ENCODE measurements at regions not wholly inside any gene's neighbourhood (a gene's known extent, or its start where the extent isn't known, plus 50 kb on each side); places are given as distances from the start of the nearest gene placed in this dataset.
"Not testable (repeated sequence)": the region's sequence is repeated elsewhere in the genome, so short reads cannot be mapped to it uniquely, and the experiment has no call there.

DNA sequence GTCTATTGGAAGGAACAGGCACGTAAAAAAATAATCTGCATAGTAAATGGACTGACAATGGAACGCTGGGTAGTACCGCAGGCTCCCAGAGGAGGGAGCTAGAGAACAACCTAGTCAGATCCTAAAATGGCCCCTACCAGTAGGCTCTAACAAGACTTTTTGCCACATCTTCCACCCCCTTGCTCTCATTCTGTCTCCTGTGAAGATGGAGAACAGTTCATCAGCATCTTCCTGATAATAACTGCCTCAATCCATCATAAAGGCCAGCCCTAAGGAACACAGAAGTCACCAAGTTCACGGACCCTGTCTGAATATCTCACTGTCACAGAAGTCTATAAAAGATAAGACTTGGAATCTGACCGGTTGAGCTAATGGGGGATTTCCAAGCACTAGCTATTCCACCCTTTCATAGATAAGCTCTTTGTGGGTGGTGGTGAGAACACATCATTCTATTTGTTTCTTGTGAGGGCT is 133.4 kb downstream of the SLC1A3 start:
- peak; percentile 58 for DNase-seq (ENCODE audit: low read depth)

DNA sequence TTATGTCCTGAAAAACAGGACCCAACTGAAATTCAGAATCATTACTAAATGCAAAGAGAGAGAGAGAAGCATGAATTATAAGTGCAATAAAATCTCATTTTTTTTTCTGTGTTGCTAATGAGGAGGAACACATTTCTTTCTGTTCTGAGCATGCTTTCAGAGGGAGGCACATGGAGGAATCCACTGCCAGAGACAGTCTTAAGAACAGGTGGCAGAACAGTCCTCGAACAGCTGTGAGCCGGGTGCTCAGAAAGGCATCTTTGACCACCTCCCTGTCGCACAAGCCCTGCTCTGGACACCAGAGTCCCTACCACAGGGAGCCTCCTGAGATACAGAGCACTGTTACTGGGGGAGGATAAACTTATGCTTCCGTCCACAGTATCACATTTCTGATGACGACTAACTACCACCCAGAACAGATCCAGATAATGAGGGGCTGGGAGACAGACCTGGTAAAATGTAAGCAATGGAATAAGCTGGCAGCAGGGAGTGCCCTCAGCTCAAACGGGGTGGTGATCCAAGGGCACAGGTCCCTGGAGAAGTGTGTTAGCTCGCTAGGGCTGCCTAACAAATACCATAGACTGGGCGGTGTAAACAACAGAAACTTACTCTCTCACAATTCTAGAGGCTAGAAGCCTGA is 134.0 kb downstream of the SLC1A3 start:
- DNase-seq (ENCODE audit: low read depth) = no peak

DNA sequence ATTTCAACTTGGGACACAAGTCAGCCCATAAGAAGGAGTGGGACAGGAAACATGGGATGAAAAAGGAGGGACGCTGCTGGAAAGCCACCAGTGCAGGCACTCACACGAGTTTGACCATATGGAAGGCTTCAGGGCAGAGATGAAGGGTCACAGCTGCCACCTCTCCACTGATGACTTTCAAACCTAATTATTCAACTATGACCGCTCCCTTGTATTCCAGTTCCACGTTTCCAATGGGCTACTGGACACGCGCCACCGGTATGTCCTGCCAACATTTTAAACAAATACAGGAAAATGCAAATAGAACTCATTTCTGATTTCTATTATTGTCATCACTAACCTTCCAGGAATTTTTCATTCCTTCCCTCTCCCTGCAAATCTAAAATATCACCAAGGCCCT is 134.7 kb downstream of the SLC1A3 start:
- DNase-seq (ENCODE audit: low read depth) = no peak

DNA sequence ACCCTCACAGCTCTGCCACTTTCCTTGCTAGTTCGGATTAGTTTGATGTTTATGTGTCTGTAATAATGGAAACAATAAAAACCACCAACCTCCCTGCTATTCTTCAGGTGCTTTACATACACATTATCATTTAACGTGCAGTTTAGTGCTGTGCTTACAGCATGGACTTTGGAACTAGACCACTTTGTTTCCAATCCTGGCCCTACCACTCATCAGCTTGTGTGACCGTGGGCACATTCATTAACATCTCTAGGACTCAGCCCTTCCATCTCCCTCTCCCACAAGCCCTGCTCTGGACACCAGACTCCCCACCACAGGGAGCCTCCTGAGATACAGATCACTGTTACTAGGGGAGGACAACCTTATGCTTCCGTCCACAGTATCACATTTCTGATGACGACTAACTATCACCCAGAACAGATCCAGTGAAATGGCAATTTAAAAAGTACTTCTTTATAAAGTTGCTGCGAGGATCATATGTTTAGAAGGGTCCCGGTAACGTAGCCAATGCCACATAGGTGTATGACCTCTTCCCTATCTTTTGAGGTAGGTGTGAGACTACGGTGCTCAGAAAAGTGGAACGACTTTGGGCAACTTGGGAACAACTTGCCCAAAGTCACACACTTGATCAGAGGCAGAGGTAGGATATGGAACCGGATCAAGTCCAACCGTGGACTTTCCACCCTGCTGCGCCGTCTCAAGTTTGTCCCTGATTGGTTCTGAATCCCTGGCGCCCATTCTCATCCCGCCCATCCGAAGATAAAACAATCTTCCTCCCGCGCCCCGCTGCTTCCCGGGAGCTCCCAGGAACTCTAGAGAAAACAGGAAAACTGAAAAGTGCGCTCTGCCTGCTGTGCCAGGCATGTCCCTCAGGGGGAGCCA is 132.4 kb upstream of the NIPBL start:
- DNase-seq (ENCODE audit: low read depth) = no peak

DNA sequence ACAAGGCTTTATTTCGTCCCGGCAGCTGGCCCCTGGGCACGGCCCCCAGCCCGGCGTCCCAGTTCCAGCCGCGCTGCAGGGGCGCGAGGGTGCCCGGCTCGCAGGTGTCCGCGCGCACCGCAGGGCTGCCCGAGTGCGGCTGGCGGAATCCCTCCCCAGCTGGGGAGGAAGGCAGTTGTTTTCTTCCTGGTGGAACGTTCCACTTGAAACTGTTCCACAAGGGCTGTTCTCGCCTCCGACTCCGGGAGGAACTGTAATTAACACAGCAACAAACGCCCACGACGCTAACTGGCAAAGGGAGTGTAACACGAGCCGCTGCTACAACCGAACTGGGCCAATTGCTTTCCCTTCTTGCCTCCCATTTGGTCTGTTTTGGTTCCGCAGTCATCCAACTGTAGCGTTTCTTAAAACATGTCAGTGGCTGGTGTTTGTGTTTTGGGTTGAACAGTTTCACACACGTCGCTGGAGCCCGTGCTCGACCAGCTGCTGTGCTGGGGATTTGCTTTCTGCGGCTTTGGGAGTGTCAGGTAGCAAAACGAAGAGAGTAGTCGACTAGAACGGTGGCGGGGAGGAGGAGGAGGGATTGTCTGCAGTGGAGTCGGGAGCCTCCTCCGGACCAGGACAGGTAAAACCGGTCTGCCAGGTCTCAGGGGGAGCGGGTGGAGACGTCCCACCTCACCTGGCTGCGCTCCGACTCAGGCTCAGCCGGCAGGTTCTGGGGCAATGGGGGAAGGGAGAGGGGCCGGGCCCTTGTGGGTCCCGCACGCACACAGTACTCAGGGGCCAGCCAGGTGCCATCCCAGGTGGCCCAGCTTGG is 131.6 kb upstream of the NIPBL start:
- no peak for DNase-seq (ENCODE audit: low read depth)

DNA sequence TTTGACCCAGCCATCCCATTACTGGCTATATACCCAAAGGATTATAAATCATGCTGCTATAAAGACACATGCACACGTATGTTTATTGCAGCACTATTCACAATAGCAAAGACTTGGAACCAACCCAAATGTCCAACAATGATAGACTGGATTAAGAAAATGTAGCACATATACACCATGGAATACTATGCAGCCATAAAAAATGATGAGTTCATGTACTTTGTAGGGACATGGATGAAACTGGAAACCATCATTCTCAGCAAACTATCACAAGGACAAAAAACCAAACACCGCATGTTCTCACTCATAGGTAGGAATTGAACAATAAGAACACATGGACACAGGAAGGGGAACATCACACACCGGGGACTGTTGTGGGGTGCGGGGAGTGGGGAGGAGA is 128.8 kb upstream of the NIPBL start:
- DNase-seq (ENCODE audit: low read depth) = not testable (repeated sequence)

DNA sequence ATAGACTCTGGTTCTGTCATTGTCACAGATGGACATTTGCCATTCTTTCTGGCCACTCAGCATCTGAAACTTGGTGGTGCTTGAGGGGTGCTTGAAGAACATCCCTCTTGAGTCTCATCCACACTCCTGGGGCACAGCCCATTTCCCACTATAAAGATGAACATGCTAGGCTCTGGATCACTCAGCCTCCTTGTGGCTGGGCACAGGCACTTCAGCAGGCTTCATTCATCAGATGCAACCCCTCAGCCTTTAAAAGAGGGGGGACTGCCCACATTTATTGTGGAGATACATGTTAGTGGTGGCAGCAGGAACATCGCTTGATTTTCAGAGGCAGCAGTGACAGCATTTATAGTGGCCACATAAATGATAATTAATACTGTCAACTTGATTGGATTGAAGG is 124.7 kb upstream of the NIPBL start:
- no peak for DNase-seq (ENCODE audit: low read depth)

DNA sequence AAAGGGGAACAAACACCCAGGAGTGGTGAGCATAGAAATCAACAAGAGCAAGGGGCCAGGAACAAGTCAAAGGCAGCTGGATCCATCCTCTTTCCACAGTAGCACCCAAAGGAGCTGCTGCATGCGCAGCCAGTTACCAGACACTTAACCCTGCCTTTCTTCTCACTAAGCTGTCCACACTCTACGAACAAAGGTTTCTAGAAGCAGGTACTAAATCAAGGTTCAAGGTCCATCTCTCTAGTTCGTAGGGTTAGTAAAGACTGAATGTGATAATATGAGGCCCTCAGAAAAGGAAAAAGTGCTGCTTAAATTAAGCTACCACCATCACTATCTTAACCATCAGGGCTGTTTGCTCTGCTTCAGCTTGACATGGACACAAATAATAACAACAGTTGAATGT is 121.2 kb upstream of the NIPBL start:
- no peak for DNase-seq (ENCODE audit: low read depth)

DNA sequence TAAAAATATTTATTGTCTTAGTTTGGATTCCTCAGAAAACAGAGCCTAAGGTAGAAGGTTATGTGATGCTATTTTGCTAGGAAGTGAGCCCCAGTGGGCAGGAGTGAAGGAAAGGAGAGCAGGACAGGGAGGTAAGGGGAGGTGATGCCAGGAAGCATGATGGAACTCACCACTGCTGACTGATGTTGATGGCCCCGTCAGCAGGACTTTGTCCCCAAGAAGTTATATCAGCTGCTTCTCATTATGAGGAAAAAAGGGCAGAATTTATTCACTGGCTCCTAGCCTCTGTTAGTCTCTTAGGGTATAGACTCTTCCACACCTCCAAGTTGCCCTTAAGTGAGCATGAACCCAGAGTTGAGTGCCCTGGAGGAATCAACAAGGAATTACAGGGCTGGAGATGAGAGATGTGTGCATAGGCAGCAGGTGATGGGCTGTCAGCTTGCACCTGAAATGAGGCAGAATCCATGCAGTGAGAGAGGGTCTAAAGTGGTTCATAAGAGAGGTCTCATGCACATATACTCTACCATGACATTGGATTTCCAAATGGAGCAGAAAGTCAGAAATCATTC is 120.6 kb upstream of the NIPBL start:
- DNase-seq (ENCODE audit: low read depth) = no peak

DNA sequence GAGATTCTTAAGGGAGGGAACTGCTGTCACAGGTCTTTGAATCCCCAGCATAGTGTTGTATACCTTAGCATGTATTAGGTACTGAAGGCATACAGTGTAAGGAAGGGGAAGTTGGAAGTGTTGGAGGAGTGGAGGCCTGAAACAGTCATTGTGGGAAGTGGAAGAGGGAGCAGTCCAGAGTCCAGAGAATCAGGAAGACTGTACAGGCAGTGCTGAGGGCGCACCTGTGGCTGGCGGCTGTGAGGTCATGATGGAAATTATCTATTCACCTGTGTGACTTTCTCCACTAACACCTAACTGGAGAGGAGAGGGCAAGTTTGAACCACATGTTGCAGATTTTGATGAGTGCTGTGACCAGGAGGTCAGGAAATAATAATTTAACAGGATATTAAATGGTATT is 119.7 kb upstream of the NIPBL start:
- no peak for DNase-seq (ENCODE audit: low read depth)

DNA sequence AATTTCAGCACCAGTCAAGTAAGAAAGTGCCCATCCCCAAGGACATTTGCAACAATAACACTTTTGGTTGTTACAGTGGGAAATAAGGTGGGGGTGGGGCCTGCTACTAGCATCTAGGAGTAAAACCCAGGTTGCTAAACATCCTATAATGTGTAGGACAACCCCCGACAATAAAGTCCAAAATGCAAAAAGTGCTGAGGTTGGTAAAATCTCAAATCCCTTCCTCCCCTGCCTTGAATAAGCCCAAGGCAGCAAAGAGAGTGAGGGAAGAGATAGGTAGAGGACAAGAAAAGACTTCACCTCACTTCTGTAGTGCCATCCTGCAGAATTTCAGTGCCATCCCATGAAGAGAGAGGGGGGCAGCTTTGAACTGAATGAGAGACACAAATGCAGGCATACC is 117.5 kb upstream of the NIPBL start:
- DNase-seq (ENCODE audit: low read depth) = no peak

DNA sequence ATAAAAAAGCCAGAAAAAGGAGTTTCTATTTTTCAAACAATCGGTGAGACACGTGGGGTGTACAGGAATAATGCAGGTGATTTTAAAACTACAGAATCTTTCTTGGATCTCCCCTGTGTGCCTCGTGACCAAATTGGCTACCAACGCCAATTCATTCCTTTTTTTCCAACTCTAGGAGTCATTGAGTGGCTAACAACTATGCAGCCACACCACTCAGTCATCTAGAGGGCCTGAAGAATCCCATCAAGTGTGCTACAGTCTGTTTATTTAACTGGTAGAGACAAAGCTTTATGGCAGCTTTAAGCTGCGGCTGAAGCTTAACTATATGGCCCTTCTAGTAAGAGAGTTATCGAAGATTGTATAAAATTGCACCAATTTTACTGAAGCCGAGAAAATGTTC is 113.1 kb upstream of the NIPBL start:
- DNase-seq (ENCODE audit: low read depth) = no peak

DNA sequence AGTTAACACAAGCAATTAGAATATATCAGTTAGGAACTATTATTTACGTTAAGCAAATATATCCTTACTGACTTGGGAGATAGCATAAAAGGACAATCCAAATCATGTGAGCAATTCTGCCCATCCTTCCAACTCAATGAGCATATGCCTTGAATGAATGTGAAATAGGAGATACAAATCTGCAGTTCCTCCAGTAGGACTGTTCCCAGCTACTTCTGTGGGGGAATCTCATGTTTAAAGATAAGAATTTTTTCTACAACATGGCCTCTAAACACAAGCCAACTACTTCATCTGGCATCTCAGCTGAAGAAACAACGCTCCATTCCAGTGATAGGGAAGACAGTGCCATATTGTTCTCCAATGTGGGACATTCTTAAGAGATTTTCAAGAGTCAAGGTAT is 110.7 kb upstream of the NIPBL start:
- no peak for DNase-seq (ENCODE audit: low read depth)

DNA sequence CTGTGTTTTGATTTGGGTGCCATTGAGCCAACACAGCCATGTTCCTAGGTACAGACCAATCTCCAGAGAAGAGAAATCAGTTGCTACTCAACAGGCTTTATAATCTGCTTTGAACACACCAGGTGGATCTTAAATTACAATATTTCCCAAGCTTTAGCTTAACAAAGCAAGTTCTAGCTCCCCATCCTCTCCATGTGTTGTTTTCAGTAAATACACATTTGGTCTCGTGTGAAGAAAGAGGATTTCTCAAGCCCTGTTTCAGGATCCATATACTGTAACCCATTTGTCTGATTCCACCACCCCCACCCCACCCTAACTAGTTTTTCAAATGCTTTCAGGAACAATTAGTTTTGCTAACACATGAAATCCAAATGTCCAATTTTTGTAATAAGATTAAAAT is 109.6 kb upstream of the NIPBL start:
- no peak for DNase-seq (ENCODE audit: low read depth)

DNA sequence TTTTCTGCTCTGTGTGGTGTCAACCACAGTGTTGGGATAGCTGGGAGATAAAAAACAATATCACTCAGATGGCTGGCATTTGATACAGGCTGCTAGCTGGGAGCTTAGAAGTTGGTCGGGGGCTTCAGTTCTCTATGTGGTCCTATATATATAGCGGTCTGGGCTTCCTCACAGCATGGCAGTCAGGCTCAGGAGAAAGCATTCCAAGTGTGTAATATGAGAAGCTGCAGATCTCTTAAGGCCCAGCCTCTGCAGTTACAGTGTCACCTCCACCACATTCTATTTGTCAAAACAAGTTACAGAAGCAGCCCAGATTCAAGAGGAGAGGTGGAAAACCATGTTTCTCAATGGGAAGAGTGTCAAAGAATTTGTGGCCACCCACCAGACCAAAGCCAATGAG is 108.1 kb upstream of the NIPBL start:
- no peak for DNase-seq (ENCODE audit: low read depth)

DNA sequence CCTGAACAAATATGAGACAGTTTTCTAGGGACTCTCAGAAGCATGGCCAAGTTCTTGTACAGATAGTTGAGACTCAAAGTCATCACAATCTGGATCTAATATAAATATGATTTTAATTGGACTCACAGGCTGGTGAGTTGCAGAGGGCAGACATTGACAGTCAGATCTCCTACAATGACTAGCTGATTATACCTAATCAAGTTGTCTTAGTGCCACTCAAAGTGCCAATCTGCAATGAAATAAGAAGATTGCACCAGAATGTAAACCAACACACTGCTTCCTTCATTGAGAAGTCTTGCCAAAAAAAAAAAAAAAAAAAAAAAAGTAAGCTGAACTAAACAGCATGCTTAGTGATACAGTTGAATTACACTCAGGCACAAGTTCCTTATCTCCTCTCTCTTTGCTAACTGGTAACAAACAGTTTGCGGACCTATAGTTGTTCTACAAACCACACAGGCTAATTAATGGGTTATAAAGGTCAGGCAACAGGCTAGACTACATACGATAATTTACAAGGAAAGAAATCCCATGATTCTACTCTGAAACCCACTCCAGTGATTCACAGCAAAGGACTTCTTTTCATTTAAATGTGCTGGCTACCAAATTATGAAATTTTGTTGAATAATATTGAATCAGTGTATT is 107.3 kb upstream of the NIPBL start:
- DNase-seq (ENCODE audit: low read depth) = no peak

DNA sequence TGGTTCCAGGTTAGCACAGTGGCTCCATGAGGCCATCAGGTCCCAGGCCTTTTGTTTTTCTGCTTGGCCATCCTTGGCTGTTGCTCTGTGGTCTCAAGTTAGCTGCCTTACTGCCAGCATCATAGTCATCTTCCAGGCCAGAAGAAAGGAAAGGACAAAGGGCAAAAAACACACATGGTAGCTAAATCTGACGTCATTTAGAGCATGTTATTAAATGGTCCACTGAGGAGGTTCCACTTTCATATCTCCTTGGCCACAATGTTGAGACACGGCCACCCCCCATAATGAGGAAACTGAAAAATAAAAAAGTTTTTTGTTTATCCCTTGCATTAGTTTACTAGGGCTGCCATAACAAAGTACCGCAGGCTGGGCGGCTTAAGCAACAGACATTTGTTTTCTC is 106.4 kb upstream of the NIPBL start:
- no peak for DNase-seq (ENCODE audit: low read depth)

DNA sequence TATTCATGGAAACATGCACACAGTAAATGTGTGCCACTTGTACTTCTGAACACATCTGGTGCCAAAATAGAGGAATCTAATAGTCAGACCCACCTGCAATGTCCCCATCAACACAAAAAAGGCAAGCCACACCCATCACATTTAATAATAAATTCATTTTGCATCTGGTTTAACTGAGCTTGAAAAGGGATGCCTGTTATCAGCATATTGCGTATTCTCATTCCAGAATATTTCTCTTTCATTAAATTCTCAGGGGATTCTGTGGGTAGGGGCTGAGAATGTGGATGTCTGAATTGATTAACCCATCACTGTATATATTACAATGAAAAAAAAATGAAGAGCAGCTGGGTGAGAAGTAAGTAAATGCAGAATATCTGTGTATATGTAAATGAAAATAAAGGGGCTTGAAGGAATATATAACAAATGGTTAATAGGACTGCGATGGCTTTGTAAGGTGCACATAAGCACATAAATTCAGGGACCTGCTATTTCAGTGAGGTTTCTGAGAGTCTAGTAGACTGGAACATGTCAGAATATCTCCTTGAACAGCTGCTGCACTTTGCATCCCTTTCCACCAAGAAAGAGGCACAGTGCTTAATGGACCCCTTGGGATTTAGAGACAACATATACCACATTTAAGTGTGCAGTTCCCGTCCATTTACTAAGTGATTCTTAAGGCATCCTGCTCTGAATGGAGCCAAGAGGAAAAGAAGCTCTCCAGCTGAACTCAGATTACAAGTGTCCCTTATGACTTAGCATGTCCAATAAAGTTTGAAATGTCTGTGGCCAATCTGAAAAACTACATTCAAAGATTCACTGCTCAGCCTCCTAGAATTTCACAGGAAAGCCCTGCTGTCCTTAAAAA is 104.1 kb upstream of the NIPBL start:
- no peak for DNase-seq (ENCODE audit: low read depth)

DNA sequence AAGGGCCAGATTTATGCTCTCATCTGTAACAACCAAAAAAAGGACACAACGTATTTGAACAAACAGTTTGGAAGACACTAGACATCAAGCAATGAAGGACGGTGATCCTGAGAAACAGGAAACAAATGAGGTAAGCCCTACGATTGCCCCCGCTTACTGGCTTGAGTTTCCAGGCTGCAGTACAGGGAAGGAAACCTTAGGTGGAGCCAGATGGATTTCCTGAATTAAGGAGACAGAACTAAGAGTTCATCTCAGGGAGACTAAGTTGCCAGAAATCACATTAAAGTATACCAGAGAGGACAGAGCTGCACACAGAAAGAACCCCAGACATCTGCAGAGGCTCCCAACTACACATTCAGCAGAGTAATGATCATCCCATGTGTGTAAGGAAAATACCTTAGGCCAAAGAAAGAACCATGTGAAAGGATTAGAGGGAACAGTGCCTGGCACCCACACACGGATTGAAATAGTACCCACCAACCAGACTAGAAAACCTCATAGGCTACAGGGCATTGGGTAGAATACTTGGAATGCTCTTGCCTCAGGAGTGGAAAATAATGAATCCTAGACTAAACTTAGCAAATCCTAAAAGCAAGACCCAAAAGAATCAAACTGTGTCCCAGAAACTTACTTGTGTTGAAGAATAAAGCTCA is 99.3 kb upstream of the NIPBL start:
- DNase-seq (ENCODE audit: low read depth) = no peak

DNA sequence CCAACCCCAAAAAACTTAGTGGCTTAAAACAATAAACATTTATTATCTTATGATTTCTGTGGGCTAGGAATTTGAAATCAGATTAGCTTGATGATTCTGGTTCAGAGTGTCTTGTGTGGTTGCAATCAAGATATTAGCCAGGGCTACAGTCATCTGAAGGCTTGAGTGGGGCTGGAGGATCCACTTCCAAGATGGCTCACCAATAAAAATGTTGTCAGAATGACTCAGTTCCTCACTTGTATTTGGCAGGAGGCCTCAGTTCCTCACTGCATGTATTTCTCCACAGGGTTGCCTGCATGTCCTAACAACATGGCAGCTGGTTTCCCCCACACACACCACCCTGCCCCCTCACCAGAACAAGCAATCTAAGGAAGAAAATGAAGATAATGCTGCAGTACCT is 98.2 kb upstream of the NIPBL start:
- DNase-seq (ENCODE audit: low read depth) = no peak
